K562 (cell line): ENCODE measurements at regions not wholly inside any gene's neighbourhood (a gene's known extent, or its start where the extent isn't known, plus 50 kb on each side); places are given as distances from the start of the nearest gene placed in this dataset.

ENCODE experiments used
- ATAC-seq: fragments of 200-7000 bp; cut with Tn5 transposase; 3 replicates; pipeline ENCODE4 v1.9.1; 2020; ENCODE audit warnings: moderate library complexity
- BruUV-seq: library from RNA; stranded (reverse); fragments of 400-500 nt; replicated peaks from 2 replicates; lab custom pipeline; 2021; lab: Mats Ljungman, UMichigan
- CTCF ChIA-PET: fragments of 300-600 bp; formaldehyde crosslinking; extraction: SDS; loops from one replicate; lab custom pipeline; 2021; ENCODE audit warnings: low intra/inter-chr PET ratio; lab: Yijun Ruan, JAX
- POLR2A ChIA-PET: fragments of 300-600, 350-650 bp; sonication (Branson Sonifier 250); formaldehyde crosslinking; extraction: SDS; loops from one replicate; lab custom pipeline; 2021; ENCODE audit warnings: antibody characterized with exemption, inconsistent platforms; lab: Yijun Ruan, JAX
- DNase-seq, 4 experiments: peaks; one replicate each; pipeline versions ENCODE4 v3.0.0 to v3.0.0-alpha.2; 2011 to 2018; ENCODE audit warnings: low spot score in 3 of 4, mixed read lengths in 3 of 4; ENCODE audit errors: extremely low read depth in 1 of 4
- FAIRE-seq: peaks from 2 replicates; lab custom pipeline; 2011; peaks lifted over from hg19 to GRCh38; lab: Jason Lieb, UNC
- H2AFZ ChIP-seq: 2 replicates; pipeline ENCODE4 v1.6.0; 2011; ENCODE audit warnings: low read depth, low read length, control low read depth, inconsistent platforms
- H3K27ac ChIP-seq: fragments of 200-600 bp; 3 replicates; pipeline ENCODE4 v1.8.0; 2011; ENCODE audit warnings: low read depth, mild to moderate bottlenecking, control low read depth, inconsistent platforms, low read length, moderate library complexity, mixed read lengths; ENCODE audit errors: extremely low read depth
- H3K27me3 ChIP-seq, 2 experiments: fragments of 300-600 bp in 1 of 2; 2 replicates in 1 of 2; 3 replicates in 1 of 2; pipeline versions ENCODE4 v1.6.0 to v1.8.0; 2011; ENCODE audit warnings: inconsistent platforms in 2 of 2, low read length in 2 of 2, mild to moderate bottlenecking in 1 of 2, mixed read lengths in 1 of 2, moderate library complexity in 1 of 2; ENCODE audit not compliant: control insufficient read depth in 2 of 2, insufficient read depth in 2 of 2
- H3K36me3 ChIP-seq: fragments of 300-600 bp; 3 replicates; pipeline ENCODE4 v1.8.0; 2011; ENCODE audit warnings: mild to moderate bottlenecking, low read length, inconsistent platforms; ENCODE audit not compliant: control insufficient read depth, insufficient read depth
- H3K4me1 ChIP-seq, 2 experiments: fragments of 200-600 bp in 1 of 2; replicated peaks in 1 of 2; 2 replicates in 1 of 2; 3 replicates in 1 of 2; pipeline versions ENCODE4 v1.5.1 to v1.8.0; 2011; ENCODE audit warnings: inconsistent platforms in 2 of 2, low read length in 2 of 2, mild to moderate bottlenecking in 1 of 2, mixed read lengths in 1 of 2, moderate library complexity in 1 of 2; ENCODE audit not compliant: control insufficient read depth in 2 of 2, insufficient read depth in 2 of 2
- H3K4me2 ChIP-seq: 2 replicates; pipeline ENCODE4 v1.6.1; 2011; ENCODE audit warnings: low read length, control low read depth, inconsistent platforms, mixed read lengths; ENCODE audit not compliant: insufficient read depth
- H3K4me3 ChIP-seq: fragments of 200-600 bp; sonication (generic), shearing (Covaris generic); 2 replicates; pipeline ENCODE4 v1.5.1; 2016; ENCODE audit warnings: control low read depth, inconsistent platforms
- H3K79me2 ChIP-seq: fragments of 200-600 bp; 3 replicates; pipeline ENCODE4 v1.8.0; 2011; ENCODE audit warnings: low read length, inconsistent platforms; ENCODE audit not compliant: control insufficient read depth, insufficient read depth
- H3K9ac ChIP-seq, 2 experiments: 2 replicates each; pipeline versions ENCODE4 v1.6.0 to v1.6.1; 2011; ENCODE audit warnings: low read depth in 2 of 2, low read length in 2 of 2, control low read depth in 1 of 2, inconsistent platforms in 1 of 2, mild to moderate bottlenecking in 1 of 2, mixed read lengths in 1 of 2; ENCODE audit not compliant: insufficient read depth in 1 of 2
- H3K9me1 ChIP-seq: one replicate; pipeline ENCODE4 v1.6.0; 2011; ENCODE audit warnings: inconsistent platforms, mild to moderate bottlenecking, low read length, moderate library complexity; ENCODE audit not compliant: control insufficient read depth, insufficient read depth
- H3K9me3 ChIP-seq: replicated peaks from 2 replicates; pipeline ENCODE4 v1.5.1; 2011; ENCODE audit warnings: low read depth, low read length, inconsistent platforms; ENCODE audit not compliant: control insufficient read depth, insufficient read depth
- H4K20me1 ChIP-seq: replicated peaks from 2 replicates; pipeline ENCODE4 v1.6.1; 2011; ENCODE audit warnings: low read length, inconsistent platforms, mixed read lengths; ENCODE audit not compliant: control insufficient read depth, insufficient read depth
- TSHZ1 ChIP-seq: fragments of 250-450 bp; sonication (Bioruptor Pico); IDR thresholded peaks from 2 replicates; pipeline ENCODE4 v1.4.0; 2020; ENCODE audit warnings: mild to moderate bottlenecking, moderate library complexity
- ZBED1 ChIP-seq: IDR thresholded peaks from 2 replicates; pipeline ENCODE4 v1.6.1; 2014
- ZNF431 ChIP-seq: sonication (generic); formaldehyde crosslinking; IDR thresholded peaks from 2 replicates; pipeline ENCODE4 v1.8.0; 2022; ENCODE audit warnings: mild to moderate bottlenecking, missing genetic modification reagents
- ZNF584 ChIP-seq: fragments of 200-800 bp; sonication (Bioruptor generic); IDR thresholded peaks from 2 replicates; pipeline ENCODE4 v1.6.1; 2016; ENCODE audit warnings: low read depth, mild to moderate bottlenecking, missing genetic modification characterization, missing compliant biosample characterization
- WGBS: fragments of 100-300 bp; shearing (Covaris generic); methylation state at CpG from one replicate; pipeline ENCODE4 v1.1.6; 2016; ENCODE audit warnings: low coverage, mixed read lengths; ENCODE audit not compliant: insufficient coverage; ENCODE audit errors: missing lambda C conversion rate; 5-methylcytosine and 5-hydroxymethylcytosine counted together
- in situ Hi-C: fragments of 300-500 bp; cut with MboI; formaldehyde crosslinking; loops from 4 replicates; pipeline ENCODE4 v1.15.0; 2018; ENCODE audit warnings: inconsistent platforms, mixed read lengths
- intact Hi-C: fragments of 100-400 bp; cut with micrococcal nuclease; formaldehyde crosslinking; loops from 2 replicates; pipeline ENCODE4 v1.14.2; 2022

- Histone ChIP-seq H2AFZ (no peak overlapping the region), H3K9me3 (no peaks in the 10 kb centered on the region), H3K27me3 (no peaks in the 10 kb centered on the region), H3K4me3 (no peak overlapping the region), H3K9me1 (no peaks in the 10 kb centered on the region), H3K79me2 (no peaks in the 10 kb centered on the region), H3K4me1 (no peaks in the 10 kb centered on the region)
- 0% methylated on average over 8 of the region's 8 CpGs for WGBS
- POLR2A ChIA-PET: no interaction called here
- TF ChIP-seq TSHZ1 (CRISPR knock-in tag) (no peak), ZNF584 (CRISPR knock-in tag) (no peak), ZNF431 (CRISPR knock-in tag) (no peak), ZBED1 (no peak)
- TF ChIP-seq, all 486 proteins: peak for 0
- DNase-seq (no peak), ATAC-seq (no peak), FAIRE-seq (no peak)
- CTCF ChIA-PET: no interaction called here
- Histone ChIP-seq H3K9ac (no peak overlapping the region), H3K27ac (no peak overlapping the region), H3K36me3 (no peaks in the 10 kb centered on the region), H3K4me2 (no peak overlapping the region), H4K20me1 (no peaks in the 10 kb centered on the region)
- no TSS peak for BruUV-seq
- in situ Hi-C loops (no loop called here), intact Hi-C loops (no loop called here)
Measured at GRCh38 chr13:34777089-34777913, 164.8 kb upstream of the NBEA start.
